Endodermal cell (in vitro differentiated cells): ENCODE measurements at regions not wholly inside any gene's neighbourhood (a gene's known extent, or its start where the extent isn't known, plus 50 kb on each side); places are given as distances from the start of the nearest gene placed in this dataset.

ENCODE experiments used
- DNase-seq: peaks from one replicate; pipeline ENCODE4 v3.0.0-alpha.2; 2017
- H3K27ac ChIP-seq: 2 replicates; pipeline ENCODE4 v1.5.1; 2013; ENCODE audit warnings: mild to moderate bottlenecking, low read depth, low read length, moderate library complexity
- H3K27me3 ChIP-seq: 2 replicates; pipeline ENCODE4 v1.6.1; 2013; ENCODE audit warnings: mild to moderate bottlenecking, low read length, moderate library complexity; ENCODE audit not compliant: insufficient read depth, control insufficient read depth, poor library complexity, severe bottlenecking
- H3K36me3 ChIP-seq: 2 replicates; pipeline ENCODE4 v1.7.0; 2013; ENCODE audit warnings: mild to moderate bottlenecking, low read length, moderate library complexity; ENCODE audit not compliant: control insufficient read depth, insufficient read depth
- H3K4me1 ChIP-seq: one replicate; pipeline ENCODE4 v1.7.0; 2013; ENCODE audit warnings: low read length; ENCODE audit not compliant: control insufficient read depth, insufficient read depth
- H3K4me3 ChIP-seq: 2 replicates; pipeline ENCODE4 v1.5.1; 2013; ENCODE audit warnings: mild to moderate bottlenecking, low read length, moderate library complexity
- H3K9ac ChIP-seq: 2 replicates; pipeline ENCODE4 v1.6.1; 2013; ENCODE audit warnings: mild to moderate bottlenecking, low read length, moderate library complexity; ENCODE audit not compliant: poor library complexity, severe bottlenecking; ENCODE audit errors: extremely low read depth
- H3K9me3 ChIP-seq: 2 replicates; pipeline ENCODE4 v1.6.1; 2013; ENCODE audit warnings: mild to moderate bottlenecking, low read length, moderate library complexity; ENCODE audit not compliant: control insufficient read depth
- H3K27ac Mint-ChIP-seq: 2 replicates; pipeline ENCODE4 v1.8.0; 2020; ENCODE audit warnings: mixed read lengths
- H3K27me3 Mint-ChIP-seq: 2 replicates; pipeline ENCODE4 v1.8.0; 2021; ENCODE audit warnings: mild to moderate bottlenecking, mixed read lengths; ENCODE audit not compliant: insufficient read depth
- H3K36me3 Mint-ChIP-seq: 2 replicates; pipeline ENCODE4 v1.8.0; 2020; ENCODE audit warnings: low read depth, mixed read lengths
- H3K4me1 Mint-ChIP-seq: 2 replicates; pipeline ENCODE4 v1.8.0; 2020; ENCODE audit warnings: mixed read lengths
- H3K4me3 Mint-ChIP-seq: 2 replicates; pipeline ENCODE4 v1.8.0; 2020; ENCODE audit warnings: mild to moderate bottlenecking, moderate library complexity, mixed read lengths
- H3K9me3 Mint-ChIP-seq: 2 replicates; pipeline ENCODE4 v1.8.0; 2020; ENCODE audit warnings: mild to moderate bottlenecking, mixed read lengths
- WGBS, 2 experiments: methylation state at CpG; one replicate each; pipeline versions ENCODE4 v1.1.5 to v1.1.7; 2013; ENCODE audit warnings: missing lambda C conversion rate in 2 of 2, mixed read lengths in 1 of 2; ENCODE audit not compliant: insufficient coverage in 1 of 2, insufficient read length in 1 of 2; 5-methylcytosine and 5-hydroxymethylcytosine counted together
- TF ChIP-seq, protein P1 (sequence below): fragments of 200-600 bp; sonication (generic); conservative IDR thresholded peaks from 2 replicates; pipeline ENCODE4 v1.5.0; 2021; ENCODE audit warnings: antibody characterized with exemption, mild to moderate bottlenecking

- H3K36me3 ChIP-seq = no peaks in the 10 kb centered on the region
- Mint-ChIP-seq H3K4me1 (peaks cover 12% of the 10 kb centered on the region), H3K9me3 (no peaks in the 10 kb centered on the region), H3K4me3 (no peak overlapping the region), H3K27me3 (peaks cover 4% of the 10 kb centered on the region), H3K36me3 (no peaks in the 10 kb centered on the region), H3K27ac (no peak overlapping the region)
- no peaks in the 10 kb centered on the region for H3K27me3 ChIP-seq
- no peak overlapping the region for H3K27ac ChIP-seq
- H3K4me3 ChIP-seq = no peak overlapping the region
- H3K9ac ChIP-seq = no peak overlapping the region
- 98% methylated on average over 2 of the region's 2 CpGs; no CpG with 5 or more reads in 1 of the 2 experiments for WGBS, 2 experiments
- TF ChIP-seq, protein P1, sequence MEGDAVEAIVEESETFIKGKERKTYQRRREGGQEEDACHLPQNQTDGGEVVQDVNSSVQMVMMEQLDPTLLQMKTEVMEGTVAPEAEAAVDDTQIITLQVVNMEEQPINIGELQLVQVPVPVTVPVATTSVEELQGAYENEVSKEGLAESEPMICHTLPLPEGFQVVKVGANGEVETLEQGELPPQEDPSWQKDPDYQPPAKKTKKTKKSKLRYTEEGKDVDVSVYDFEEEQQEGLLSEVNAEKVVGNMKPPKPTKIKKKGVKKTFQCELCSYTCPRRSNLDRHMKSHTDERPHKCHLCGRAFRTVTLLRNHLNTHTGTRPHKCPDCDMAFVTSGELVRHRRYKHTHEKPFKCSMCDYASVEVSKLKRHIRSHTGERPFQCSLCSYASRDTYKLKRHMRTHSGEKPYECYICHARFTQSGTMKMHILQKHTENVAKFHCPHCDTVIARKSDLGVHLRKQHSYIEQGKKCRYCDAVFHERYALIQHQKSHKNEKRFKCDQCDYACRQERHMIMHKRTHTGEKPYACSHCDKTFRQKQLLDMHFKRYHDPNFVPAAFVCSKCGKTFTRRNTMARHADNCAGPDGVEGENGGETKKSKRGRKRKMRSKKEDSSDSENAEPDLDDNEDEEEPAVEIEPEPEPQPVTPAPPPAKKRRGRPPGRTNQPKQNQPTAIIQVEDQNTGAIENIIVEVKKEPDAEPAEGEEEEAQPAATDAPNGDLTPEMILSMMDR = no peak
- DNase-seq = no peak
- H3K4me1 ChIP-seq = peaks cover 3% of the 10 kb centered on the region
- H3K9me3 ChIP-seq = no peaks in the 10 kb centered on the region
These were observed 121.6 kb downstream of the BAMBI start for GRCh38 chr10:28798964-28799363.

GRCh38 chr10:28800144-28800543 is 122.8 kb downstream of the BAMBI start:
- no peak overlapping the region for H3K4me3 Mint-ChIP-seq
- no peaks in the 10 kb centered on the region for H3K27me3 ChIP-seq
- no peaks in the 10 kb centered on the region for H3K9me3 ChIP-seq
- TF ChIP-seq, protein P1 = no peak
- no peak overlapping the region for H3K9ac ChIP-seq
- no peaks in the 10 kb centered on the region for H3K36me3 Mint-ChIP-seq
- H3K4me1 Mint-ChIP-seq = peaks cover 18% of the 10 kb centered on the region
- no peaks in the 10 kb centered on the region for H3K9me3 Mint-ChIP-seq
- H3K27me3 Mint-ChIP-seq = peaks cover 4% of the 10 kb centered on the region
- no peak for DNase-seq
- H3K27ac ChIP-seq = no peak overlapping the region
- peaks cover 3% of the 10 kb centered on the region for H3K4me1 ChIP-seq
- no peak overlapping the region for H3K27ac Mint-ChIP-seq
- H3K4me3 ChIP-seq = no peak overlapping the region
- H3K36me3 ChIP-seq = no peaks in the 10 kb centered on the region
- 80 to 81% methylated on average over 4 to 5 of the region's 5 CpGs for WGBS, 2 experiments

DNA sequence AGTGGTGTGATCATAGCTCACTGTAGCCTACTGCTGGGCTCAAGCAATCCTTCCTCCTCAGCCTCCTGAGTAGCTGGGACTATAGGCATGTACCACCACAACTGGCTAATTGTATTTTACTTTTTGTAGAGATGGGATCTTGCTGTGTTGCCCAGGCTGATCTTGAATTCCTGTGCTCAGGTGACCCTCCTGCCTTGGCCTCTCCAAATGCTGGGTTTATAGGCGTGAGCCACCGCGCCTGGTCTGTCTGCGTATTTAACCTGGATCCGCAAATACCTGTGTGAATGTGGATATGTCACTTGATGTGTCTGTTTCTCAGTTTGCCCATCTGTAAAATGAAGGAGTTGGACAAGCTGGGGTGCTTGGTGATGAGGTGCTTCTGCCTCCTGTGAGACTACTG is 123.9 kb downstream of the BAMBI start:
- Mint-ChIP-seq H3K27ac (no peak overlapping the region), H3K9me3 (no peaks in the 10 kb centered on the region), H3K36me3 (no peaks in the 10 kb centered on the region), H3K4me3 (no peak overlapping the region), H3K27me3 (peaks cover 4% of the 10 kb centered on the region), H3K4me1 (peaks cover 21% of the 10 kb centered on the region)
- H3K27me3 ChIP-seq = no peaks in the 10 kb centered on the region
- no peaks in the 10 kb centered on the region for H3K36me3 ChIP-seq
- 97% methylated on average over 5 of the region's 5 CpGs; no CpG with 5 or more reads in 1 of the 2 experiments for WGBS, 2 experiments
- H3K4me3 ChIP-seq = no peak overlapping the region
- no peaks in the 10 kb centered on the region for H3K9me3 ChIP-seq
- no peak for DNase-seq
- TF ChIP-seq, protein P1 = no peak
- no peak overlapping the region for H3K27ac ChIP-seq
- peaks cover 3% of the 10 kb centered on the region for H3K4me1 ChIP-seq
- H3K9ac ChIP-seq = no peak overlapping the region
